ENCODE measurements at regions not wholly inside any gene's neighbourhood (a gene's known extent, or its start where the extent isn't known, plus 50 kb on each side); places are given as distances from the start of the nearest gene placed in this dataset.
"Not testable (repeated sequence)": the region's sequence is repeated elsewhere in the genome, so short reads cannot be mapped to it uniquely, and the experiment has no call there.

GRCh38 chr12:131600160-131600532, 110.7 kb upstream of the SFSWAP start:
- intact Hi-C loops (cut with micrococcal nuclease) = no loop called here
- H3K9me3 Mint-ChIP-seq (ENCODE audit: unreplicated experiment) = no peaks in the 10 kb centered on the region

GRCh38 chr12:131601499-131601898, 109.4 kb upstream of the SFSWAP start:
- POLR2A ChIA-PET; DNase-seq (ENCODE audit: unreplicated experiment); BruUV-seq (replicated peaks); H3K27ac Mint-ChIP-seq (ENCODE audit: low read depth, unreplicated experiment); H3K36me3 Mint-ChIP-seq (ENCODE audit: insufficient read depth, unreplicated experiment); H3K9me3 Mint-ChIP-seq (ENCODE audit: unreplicated experiment); H3K4me1 Mint-ChIP-seq (ENCODE audit: insufficient read depth, unreplicated experiment); intact Hi-C loops (cut with micrococcal nuclease); CTCF ChIA-PET; H3K4me3 Mint-ChIP-seq (ENCODE audit: unreplicated experiment): not testable (repeated sequence)
- H3K27me3 Mint-ChIP-seq (ENCODE audit: insufficient read depth, unreplicated experiment) = peaks cover 30% of the 10 kb centered on the region

More at GRCh38 chr12:131600160-131600532, 110.7 kb upstream of the SFSWAP start:
- Mint-ChIP-seq H3K4me1 (ENCODE audit: insufficient read depth, unreplicated experiment) (no peaks in the 10 kb centered on the region), H3K4me3 (ENCODE audit: unreplicated experiment) (no peak overlapping the region), H3K27me3 (ENCODE audit: insufficient read depth, unreplicated experiment) (peaks cover 25% of the 10 kb centered on the region), H3K36me3 (ENCODE audit: insufficient read depth, unreplicated experiment) (no peaks in the 10 kb centered on the region), H3K27ac (ENCODE audit: low read depth, unreplicated experiment) (no peak overlapping the region)
- no peak for DNase-seq (ENCODE audit: unreplicated experiment)
- ChIA-PET POLR2A (no interaction called here), CTCF (no interaction called here)
- BruUV-seq (replicated peaks) = no TSS peak
- TF ChIP-seq CTCF (IDR thresholded peaks at IDR 0.05; ENCODE audit: unreplicated experiment) = no peak

- DNase-seq (ENCODE audit: unreplicated experiment) = no peak
- ChIA-PET CTCF (interaction anchor here (0.8 kb wide), 1 partner anchor 347 kb away, joined by 3 read pairs; the partner anchor contains the start of gene EP400), POLR2A (no interaction called here)
- no TSS peak for BruUV-seq (replicated peaks)
- H3K27ac Mint-ChIP-seq (ENCODE audit: low read depth, unreplicated experiment) = no peak overlapping the region
- peaks cover 4% of the 10 kb centered on the region for H3K4me1 Mint-ChIP-seq (ENCODE audit: insufficient read depth, unreplicated experiment)
- no peak overlapping the region for H3K4me3 Mint-ChIP-seq (ENCODE audit: unreplicated experiment)
- no peak for TF ChIP-seq CTCF (IDR thresholded peaks at IDR 0.05; ENCODE audit: unreplicated experiment)
- H3K9me3 Mint-ChIP-seq (ENCODE audit: unreplicated experiment) = no peaks in the 10 kb centered on the region
- H3K36me3 Mint-ChIP-seq (ENCODE audit: insufficient read depth, unreplicated experiment) = no peaks in the 10 kb centered on the region
- peaks cover 24% of the 10 kb centered on the region for H3K27me3 Mint-ChIP-seq (ENCODE audit: insufficient read depth, unreplicated experiment)
- intact Hi-C loops (cut with micrococcal nuclease) = no loop called here
Observed at GRCh38 chr12:131603106-131603938, 107.6 kb upstream of the SFSWAP start.

GRCh38 chr12:131603939-131604795, 106.7 kb upstream of the SFSWAP start:
- Mint-ChIP-seq H3K4me1 (ENCODE audit: insufficient read depth, unreplicated experiment) (peaks cover 4% of the 10 kb centered on the region), H3K27ac (ENCODE audit: low read depth, unreplicated experiment) (no peak overlapping the region), H3K36me3 (ENCODE audit: insufficient read depth, unreplicated experiment) (no peaks in the 10 kb centered on the region), H3K9me3 (ENCODE audit: unreplicated experiment) (no peaks in the 10 kb centered on the region), H3K27me3 (ENCODE audit: insufficient read depth, unreplicated experiment) (peaks cover 17% of the 10 kb centered on the region), H3K4me3 (ENCODE audit: unreplicated experiment) (no peak overlapping the region)
- ChIA-PET CTCF (interaction anchor here (0.7 to 0.8 kb wide), 2 partner anchors 346 to 1469 kb away, joined by 3 read pairs; partner anchors contain the start of gene EP400), POLR2A (interaction anchor here (0.7 kb wide), 1 partner anchor 280 kb away, joined by 3 read pairs; no protein-coding TSS in a partner anchor)
- no peak for DNase-seq (ENCODE audit: unreplicated experiment)
- BruUV-seq (replicated peaks) = no TSS peak
- no peak for TF ChIP-seq CTCF (IDR thresholded peaks at IDR 0.05; ENCODE audit: unreplicated experiment)
- intact Hi-C loops (cut with micrococcal nuclease) = no loop called here

Data from MCF 10A (cell line).